ENCODE measurements at regions not wholly inside any gene's neighbourhood (a gene's known extent, or its start where the extent isn't known, plus 50 kb on each side); places are given as distances from the start of the nearest gene placed in this dataset.
"Not testable (repeated sequence)": the region's sequence is repeated elsewhere in the genome, so short reads cannot be mapped to it uniquely, and the experiment has no call there.

- H3K4me3 ChIP-seq (ENCODE audit: low read length): no peak overlapping the region
- DNase-seq (ENCODE audit: low read depth): no peak
- no peak for TF ChIP-seq CTCF (conservative IDR thresholded peaks at IDR 0.05; ENCODE audit: low read length)
Measured at GRCh38 chr4:178196751-178197374, 754.6 kb upstream of the AGA start.

GRCh38 chr4:178198691-178199090 lies 756.5 kb upstream of the AGA start:
- TF ChIP-seq CTCF (conservative IDR thresholded peaks at IDR 0.05; ENCODE audit: low read length): no peak
- H3K4me3 ChIP-seq (ENCODE audit: low read length): no peak overlapping the region
- DNase-seq (ENCODE audit: low read depth): no peak

- TF ChIP-seq CTCF (conservative IDR thresholded peaks at IDR 0.05; ENCODE audit: low read length): no peak
- no peak for DNase-seq (ENCODE audit: low read depth)
- H3K4me3 ChIP-seq (ENCODE audit: low read length): no peak overlapping the region
Measured at GRCh38 chr4:178202422-178202821, 760.2 kb upstream of the AGA start.

GRCh38 chr4:178205826-178206225 lies 763.6 kb upstream of the AGA start:
- no peak for TF ChIP-seq CTCF (conservative IDR thresholded peaks at IDR 0.05; ENCODE audit: low read length)
- DNase-seq (ENCODE audit: low read depth): no peak
- H3K4me3 ChIP-seq (ENCODE audit: low read length): no peak overlapping the region

- no peak overlapping the region for H3K4me3 ChIP-seq (ENCODE audit: low read length)
- TF ChIP-seq CTCF (conservative IDR thresholded peaks at IDR 0.05; ENCODE audit: low read length): no peak
- DNase-seq (ENCODE audit: low read depth): no peak
Measured at GRCh38 chr4:178215309-178215708, 773.1 kb upstream of the AGA start.

- no peak for TF ChIP-seq CTCF (conservative IDR thresholded peaks at IDR 0.05; ENCODE audit: low read length)
- H3K4me3 ChIP-seq (ENCODE audit: low read length): no peak overlapping the region
- DNase-seq (ENCODE audit: low read depth): no peak
Measured at GRCh38 chr4:178215763-178216162, 773.5 kb upstream of the AGA start.

- not testable (repeated sequence) for DNase-seq (ENCODE audit: low read depth); H3K4me3 ChIP-seq (ENCODE audit: low read length)
Measured at GRCh38 chr4:178226421-178226820, 784.2 kb upstream of the AGA start.

GRCh38 chr4:178233906-178234305 lies 791.7 kb upstream of the AGA start:
- no peak for TF ChIP-seq CTCF (conservative IDR thresholded peaks at IDR 0.05; ENCODE audit: low read length)

More at GRCh38 chr4:178233906-178234305, 791.7 kb upstream of the AGA start:
- no peak overlapping the region for H3K4me3 ChIP-seq (ENCODE audit: low read length)
- DNase-seq (ENCODE audit: low read depth): no peak
